ENCODE measurements at regions not wholly inside any gene's neighbourhood (a gene's known extent, or its start where the extent isn't known, plus 50 kb on each side); places are given as distances from the start of the nearest gene placed in this dataset.

DNA sequence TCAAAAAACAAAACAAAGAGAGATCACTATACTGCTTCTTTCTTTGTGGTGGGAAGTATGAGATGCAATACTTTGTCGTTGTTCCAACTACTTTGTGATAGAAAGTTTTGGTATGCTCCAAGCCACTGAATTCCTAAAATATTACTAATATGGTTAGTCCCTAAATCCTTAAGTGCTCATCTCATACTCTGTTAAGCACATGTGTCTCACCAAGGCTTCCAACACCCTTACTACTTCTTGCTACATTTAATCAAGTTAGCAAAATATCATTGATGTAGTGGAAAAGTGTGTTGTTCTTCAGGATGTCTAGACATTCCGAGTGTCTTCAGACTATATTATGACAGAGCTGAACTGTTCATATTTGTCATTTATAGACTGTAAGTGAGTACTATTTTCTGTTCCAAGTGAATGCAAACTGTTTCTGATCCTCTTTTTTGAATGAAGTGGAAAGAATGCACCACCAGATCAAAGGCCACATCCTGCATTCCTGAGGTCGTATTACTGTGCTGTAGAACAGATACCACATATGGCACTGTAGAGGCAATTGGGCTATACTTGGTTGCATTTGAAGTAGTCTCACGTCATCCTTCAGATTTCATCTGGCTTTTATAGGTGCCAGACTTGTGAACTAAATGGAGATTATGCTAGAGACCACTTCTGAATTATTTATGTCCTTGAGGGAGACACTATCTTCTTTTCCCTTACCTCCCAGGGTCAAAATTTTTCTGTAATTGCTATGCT is 298.4 kb upstream of the ZNF521 start:
- no peak for DNase-seq

DNA sequence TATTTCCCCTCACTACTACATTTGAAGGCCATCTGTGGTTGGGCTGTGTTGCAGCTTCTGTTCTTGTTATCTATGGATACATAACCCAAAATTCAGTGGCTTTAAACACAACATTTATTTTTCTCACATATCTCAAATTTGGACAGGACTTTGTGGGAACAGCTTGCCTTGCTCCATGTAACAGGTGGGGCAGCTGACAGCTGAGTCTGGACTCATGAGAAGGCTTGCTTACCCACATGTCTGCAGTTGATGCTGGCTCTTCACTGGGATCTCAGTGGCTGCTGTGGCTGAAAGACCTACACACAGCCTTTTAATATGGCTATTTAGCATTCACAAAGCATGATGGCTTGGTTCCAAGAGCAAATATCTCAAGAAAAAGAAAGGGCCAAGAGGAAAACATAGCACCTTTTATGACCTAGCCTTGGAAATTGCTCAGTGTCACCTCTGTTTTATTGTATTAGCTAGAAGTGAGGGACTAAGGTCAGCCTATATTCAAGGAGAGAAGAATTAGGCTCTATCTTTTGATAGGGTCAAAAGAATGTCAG is 296.8 kb upstream of the ZNF521 start:
- no peak for DNase-seq

DNA sequence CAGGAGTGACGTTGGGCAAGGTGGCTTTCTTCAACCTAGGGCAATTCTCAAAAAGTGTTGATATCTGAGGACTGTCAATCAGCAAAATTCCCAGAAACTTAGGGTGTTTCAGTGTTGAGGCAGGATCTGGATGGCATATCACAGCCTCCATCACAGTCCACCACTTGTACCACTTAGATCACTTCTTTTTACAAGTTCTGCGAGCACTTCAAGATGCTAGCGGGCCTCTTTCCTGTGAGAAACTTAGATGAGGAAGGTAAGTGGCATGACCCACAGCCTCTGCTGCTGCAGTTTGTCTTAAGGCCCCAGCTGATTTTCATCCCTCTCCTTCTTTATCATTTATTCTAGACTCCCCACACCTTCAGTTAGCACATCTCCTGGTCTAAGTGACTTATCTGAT is 295.4 kb upstream of the ZNF521 start:
- DNase-seq, result no peak

DNA sequence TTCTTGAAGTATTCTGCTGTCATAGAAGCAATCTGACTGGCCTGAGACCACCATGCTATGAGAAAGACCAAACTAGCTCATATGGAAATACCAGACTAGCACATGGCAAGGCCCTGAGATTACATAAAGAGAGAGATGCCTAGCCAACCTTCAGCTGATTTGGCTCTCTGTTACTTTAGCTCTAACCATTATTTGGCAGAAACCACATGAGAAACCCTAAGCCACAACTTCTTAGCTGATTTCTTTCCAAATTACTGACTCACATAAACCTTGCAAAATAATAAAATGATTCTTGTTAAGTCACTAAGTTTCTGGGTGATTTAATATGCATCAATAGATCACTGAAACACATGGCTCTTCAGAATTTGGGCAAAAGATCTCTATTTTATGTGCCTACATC is 295.0 kb upstream of the ZNF521 start:
- DNase-seq, result no peak

DNA sequence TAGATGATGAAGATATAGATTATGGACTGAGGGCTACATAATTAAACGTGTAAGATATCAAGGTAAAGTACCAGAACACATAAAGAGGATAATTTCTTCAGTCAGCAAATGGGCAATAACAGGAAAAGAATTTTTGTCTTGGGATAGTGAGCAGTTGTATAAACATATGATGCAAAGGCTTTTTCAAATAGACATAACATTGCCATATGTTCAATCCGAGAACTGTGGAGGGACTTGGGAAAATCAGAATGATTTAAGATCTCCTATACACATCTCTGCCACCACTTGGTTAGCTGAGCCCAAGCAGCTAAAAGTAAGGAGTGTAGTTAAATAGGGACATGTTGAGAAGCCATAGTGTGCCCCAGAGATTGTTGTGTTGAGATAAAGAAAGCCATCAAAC is 287.6 kb upstream of the ZNF521 start:
- DNase-seq, result no peak

DNA sequence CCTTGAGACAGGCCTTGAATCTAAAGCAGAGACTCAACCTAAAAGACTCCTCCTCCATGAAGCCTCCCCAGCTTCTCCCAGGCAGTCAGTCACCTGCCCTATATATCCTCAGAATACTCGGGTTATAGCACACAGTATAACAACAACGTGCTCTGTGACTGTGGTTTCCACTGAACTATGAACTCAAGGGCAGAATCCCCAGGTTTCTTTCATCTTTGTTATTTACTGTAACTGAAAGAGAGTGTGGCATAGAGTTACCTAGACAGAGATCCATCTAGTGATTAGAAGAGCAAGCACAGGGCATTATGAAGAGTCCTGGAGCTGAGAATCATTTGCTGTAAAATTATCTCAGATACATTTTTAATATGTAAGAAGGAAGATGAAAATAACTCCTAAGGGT is 281.6 kb upstream of the ZNF521 start:
- no peak for DNase-seq

DNA sequence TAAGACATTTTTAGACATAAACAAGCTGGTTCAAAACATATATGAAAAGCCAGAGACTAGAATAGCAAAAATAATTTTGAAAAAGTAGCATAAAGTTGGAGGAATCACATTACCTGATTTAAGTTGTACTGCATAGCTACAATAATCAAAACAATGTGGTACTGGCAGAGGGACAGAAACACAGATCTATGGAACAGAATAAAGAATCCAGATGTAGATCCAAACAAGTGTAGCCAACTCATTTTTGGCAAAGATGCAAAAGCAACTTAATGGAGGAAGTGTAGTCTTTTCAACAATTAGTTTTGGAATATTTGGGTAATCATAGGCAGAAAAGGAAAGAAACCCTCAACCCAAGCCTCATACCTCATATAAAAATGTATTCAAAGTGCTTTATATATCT is 278.7 kb upstream of the ZNF521 start:
- no peak for DNase-seq

DNA sequence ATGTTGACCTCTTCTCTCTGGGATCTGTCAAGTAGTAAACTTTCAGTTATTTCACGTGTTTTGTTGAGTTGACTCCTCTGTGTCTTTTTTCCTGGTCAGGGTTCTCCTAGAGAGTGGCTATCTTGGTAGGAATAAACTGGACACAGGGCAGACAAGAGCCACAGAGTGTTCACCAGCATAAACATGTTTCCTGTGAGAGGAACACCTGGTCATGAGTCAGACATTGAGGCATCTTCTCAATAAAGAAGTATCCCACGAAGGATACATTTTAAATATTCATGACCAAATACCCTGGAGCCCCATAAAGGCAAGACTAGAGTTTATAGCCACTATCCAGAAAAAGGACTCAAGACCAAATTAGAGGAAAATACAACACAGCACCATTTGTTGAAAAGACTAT is 269.7 kb upstream of the ZNF521 start:
- no peak for DNase-seq

DNA sequence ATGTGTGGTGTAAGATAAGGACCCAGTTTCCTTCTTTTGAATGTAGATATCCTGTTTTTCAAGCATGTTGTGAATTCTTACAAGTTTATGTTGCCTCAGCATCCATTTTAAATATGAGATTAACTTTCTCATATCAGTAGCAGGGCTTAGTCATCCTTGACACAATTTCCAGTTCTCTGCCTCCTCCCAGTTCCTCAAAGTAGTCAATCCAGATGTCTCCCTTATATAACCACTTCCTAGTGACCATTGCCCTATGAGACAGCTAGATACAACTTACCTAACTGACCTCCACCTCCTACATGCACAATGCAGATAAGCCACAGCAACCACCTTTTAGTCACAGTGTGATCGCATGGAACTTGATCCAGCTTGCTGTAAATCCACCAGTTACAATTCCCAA is 269.2 kb upstream of the ZNF521 start:
- no peak for DNase-seq

DNA sequence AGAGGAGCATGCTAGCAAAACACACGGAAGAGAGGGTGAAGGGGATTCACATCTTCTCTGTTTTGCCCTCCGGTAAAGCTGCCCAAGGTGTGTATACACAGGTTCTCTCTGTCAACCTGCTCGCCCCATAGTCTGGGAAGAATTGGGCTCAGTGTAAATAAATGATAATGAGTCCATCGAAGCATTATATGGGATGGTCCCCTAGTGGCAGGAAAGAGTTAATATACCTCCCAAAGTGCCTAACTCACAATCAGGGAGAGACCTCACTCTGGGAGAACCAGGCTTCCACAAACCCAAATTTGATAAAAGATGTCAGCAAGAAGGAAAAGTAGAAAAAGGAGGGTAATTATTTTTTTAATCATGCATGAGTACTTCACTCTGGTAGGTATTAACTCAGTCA is 262.2 kb upstream of the ZNF521 start:
- DNase-seq, result no peak

DNA sequence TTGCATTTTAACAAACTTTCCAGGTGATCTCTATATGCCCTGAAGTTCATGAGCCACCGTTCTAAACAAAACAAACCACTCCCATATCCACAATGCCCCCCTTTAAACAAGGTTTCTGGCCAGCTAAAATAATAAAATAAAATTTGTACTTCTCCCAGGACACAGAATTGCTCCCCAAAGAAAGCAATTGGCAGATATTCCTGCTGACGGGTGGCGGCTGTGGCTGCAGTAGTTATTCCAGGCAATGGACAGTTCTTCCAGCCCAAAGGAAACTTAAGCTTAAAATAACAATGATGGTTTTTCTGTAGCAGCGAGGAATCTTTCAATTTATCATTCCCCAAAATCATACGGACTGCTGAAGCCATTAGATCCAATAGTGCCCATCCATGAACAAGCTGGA is 260.5 kb upstream of the ZNF521 start:
- DNase-seq, result no peak

DNA sequence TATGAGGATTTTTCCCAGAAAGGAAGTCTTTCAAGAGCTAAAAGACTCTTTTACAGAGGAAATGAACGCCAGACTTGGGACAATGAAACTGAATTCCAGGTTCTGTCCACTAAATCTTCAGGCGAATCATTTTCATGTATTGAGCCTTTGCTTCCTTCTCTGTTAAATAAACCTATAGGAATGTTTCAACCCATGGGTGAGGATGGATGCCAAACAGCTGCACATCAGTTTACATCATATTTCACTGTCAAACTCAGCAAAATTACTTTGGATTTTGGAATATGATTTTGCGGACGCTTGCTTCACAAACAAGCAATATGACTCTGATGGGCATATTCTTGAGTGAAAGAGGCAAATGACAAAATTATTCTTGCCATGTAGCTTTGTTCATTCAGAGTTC is 256.1 kb upstream of the ZNF521 start:
- DNase-seq, result no peak

DNA sequence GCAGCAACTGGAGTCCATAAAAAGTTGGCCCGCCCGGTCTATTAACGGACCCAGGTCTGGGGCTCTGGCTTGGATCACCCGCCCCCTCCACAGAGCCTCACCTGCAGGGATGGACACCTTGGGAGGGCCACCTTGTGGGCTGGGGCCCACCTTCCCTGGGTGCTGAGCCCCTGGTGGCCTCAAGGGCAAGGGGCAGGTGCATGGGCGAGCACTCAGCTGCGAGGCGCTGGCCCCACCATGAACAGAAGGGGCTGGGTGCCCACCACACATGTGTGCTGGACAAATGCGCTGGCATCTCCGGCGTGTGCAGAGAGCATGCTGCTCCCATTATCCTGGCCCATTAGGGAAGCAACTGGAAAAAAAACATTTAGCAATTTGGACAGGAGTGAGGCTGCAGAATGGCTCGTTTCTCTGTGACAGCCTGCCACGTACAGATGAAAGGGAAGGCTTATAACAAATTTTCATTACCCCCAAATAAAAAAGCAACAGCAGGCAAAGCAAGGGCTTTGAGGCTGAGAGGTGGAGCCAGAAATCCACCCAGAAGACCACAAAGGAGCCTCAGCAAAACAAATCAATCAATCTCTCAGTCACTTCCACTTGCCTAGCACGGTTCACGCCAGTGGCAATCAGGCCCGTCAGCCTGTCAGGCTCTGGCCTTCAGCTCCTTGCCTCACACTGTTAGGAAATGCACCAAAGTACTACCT is 253.1 kb upstream of the ZNF521 start:
- no peak for DNase-seq

DNA sequence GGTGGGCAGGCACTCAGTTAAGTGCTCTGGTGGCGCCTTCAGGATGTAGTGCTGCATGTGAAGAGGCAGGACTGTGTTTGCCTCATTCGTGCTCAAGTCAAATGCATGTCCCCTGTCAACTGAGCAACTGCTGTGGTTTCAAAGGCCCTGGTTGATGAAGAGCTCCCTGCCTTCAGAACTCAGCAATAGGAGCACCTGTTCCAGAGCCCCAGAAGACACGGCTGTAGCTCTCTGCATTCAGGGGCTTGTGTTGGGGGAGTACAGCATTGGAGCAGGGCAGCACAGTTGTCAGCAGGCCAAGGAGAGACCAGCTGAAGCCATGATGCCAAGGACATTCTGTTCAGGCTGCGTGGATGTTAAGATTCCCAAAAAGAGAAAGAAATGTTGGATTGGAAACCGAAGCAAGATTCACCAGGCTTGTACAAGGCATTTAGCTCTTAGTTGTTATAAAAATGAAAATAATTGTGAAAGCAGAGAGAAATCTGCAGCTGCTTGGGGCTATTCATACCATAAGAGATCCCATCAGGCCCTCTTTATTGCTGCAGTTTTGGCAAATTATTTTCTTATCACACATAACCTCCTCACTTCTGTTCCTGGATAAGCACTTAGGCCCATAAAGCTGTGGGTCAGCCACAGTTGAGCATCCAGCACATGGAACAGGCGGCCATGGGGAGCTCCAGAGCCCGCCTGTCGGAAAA is 252.4 kb upstream of the ZNF521 start:
- DNase-seq, result no peak

DNA sequence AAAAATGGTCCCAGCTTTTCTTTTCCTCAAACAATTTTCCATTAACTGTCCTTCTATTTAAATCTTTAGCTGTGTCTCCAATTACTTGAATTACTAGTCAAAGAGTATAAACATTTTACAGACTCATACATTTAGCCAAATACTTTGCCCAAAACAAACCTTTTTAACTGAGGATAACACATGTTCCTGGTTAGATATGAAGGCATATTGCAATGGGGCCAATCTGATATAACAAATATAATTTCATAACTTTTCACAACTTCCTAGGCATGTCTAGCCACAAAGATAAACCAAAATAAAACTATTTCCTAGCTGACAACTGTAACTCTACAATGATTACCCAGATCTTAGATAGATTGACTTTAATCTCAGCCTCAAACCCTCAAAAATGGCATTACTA is 247.5 kb upstream of the ZNF521 start:
- no peak for DNase-seq

DNA sequence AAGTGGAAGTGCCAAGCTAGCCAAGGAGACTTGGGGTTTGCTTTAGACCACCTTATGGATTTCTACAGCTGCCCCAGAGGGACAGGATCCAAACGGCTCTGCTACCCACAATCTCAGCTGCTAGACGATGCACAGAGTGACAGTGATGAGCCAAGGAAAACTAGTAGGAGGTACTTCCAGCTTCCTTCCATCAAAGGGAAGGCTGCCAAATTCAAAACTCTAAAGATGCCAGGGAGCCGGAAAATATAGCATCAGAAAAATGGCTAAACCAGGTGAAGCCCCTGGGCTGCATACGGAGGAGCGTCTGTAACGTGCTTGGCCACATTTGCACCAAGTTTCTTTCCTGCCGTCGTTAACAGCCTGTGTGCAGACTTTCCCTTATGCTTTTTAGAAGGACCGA is 245.5 kb upstream of the ZNF521 start:
- DNase-seq, result no peak

DNA sequence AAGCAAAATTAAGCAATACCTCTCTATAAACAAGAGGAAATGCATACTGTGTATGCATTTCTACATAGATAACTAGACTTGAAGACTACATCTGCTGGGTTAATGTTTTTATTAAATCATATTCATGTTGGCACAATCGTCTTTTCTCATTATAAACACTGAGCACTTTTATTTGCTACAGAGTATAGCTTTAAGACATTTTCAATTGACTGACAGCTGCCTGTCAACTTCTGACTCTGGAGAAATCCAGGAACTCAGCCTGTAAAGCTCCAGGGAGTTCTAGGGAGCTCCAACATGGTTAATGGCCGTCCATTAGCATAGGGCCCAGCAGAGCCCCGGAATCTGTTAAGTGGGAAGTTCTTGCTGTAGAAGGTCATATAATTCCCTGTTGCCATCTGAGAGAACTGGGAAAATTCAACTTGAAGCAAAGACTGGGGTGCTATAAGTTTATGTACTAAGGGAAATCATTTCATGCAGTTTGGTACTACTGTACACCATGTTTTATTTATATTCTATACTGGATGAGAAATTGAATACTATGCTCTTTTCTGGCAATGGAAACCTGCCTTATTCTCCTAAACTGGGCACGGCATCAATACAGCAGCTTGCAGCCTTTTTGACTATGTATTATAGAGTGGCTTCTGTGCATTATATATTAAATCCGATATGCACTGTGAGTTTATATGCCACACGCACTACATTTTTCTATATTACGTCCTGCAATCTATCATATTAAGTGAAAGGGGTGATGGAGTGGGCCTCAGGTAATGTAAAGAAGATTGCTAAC is 243.5 kb upstream of the ZNF521 start:
- no peak for DNase-seq

DNA sequence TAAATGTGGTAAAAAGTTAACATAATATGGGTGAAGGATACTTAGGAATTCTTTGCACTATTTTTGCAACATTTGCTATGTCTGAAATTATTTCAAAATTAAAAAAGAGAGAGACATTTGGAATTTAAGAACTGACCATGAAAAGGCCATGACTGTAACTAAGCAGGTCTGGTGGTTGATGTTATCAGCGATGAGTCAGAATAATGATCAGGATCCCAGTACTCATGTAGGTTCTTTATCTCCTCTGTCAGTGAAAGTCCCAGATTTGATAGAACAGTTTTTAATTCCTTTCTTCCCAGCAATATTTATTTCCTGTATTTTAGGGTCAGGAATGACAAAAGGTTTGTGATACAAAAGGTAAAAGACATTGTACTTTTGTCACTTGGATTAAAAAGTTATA is 242.4 kb upstream of the ZNF521 start:
- no peak for DNase-seq

DNA sequence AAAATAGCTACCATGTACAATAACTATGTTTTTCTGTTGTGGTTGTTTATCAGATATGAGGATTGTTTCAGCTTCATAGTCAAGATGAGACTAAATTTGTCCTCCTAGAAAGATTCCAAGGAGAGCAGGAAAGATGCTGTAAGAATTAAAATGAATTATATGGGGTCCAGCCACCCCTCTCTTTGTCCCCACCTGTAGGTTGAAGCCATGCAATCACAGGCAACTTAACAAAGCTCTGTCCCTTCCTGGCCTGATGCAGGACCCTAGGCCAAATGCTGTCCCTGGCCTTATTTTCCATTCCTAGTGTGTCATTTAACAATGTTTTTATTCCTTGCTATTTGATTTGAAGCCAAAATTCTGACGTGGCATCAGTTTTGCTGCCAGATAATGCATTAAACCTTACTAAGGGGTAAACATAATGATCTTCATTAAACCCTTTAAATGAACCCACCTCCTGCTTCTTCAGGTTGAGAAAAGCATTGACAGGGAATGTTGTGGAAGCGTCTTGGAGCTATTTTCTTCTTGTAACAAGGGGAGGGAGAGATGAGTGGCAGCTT is 240.9 kb upstream of the ZNF521 start:
- DNase-seq, result no peak

DNA sequence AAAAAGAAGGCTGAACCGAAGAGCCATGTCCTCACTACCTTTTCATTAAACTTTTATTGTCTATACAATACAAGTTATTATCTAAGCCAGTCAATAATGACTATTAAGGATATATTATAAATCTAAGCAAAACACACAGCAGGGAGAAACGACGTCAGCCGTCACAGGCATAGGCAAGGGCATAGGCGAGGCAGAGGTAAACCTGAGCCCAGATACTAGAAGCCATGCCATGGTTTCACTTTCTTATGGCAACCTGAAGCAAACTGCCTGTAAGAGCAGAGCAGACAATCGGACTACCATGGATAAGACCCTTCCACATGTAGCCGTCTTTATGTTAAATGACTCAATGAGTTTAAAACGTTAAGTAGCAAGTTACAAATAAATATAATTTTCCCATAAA is 238.5 kb upstream of the ZNF521 start:
- DNase-seq, result no peak

DNA sequence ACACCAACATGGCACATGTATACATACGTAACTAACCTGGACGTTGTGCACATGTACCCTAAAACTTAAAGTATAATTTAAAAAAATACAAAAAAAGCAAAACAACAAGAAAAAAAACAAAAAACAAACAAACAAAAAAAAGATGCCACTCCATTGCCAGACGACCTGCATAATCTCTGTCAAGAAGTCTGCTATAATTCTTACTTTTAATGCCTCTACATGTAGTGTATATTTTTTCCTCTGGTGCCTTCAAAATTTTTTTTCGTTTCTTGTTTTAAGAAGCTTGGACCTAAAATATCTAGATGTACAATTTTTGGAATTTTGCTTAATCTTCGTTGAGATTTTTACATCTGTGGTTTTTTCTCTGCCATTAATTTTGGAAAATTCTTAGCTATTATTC is 235.6 kb upstream of the ZNF521 start:
- DNase-seq, result no peak

All from amygdala (tissue), 56 donors.